T-helper 1 cell treated with Interleukin-12 subunit alpha and Interleukin-12 subunit beta and Interleukin-4 antibody, amounts not matched to agents 30 ng/mL and 1 ng/mL, for 36 hours (primary cell): ENCODE measurements at regions not wholly inside any gene's neighbourhood (a gene's known extent, or its start where the extent isn't known, plus 50 kb on each side); places are given as distances from the start of the nearest gene placed in this dataset.

Source experiments
- intact Hi-C: fragments of 100-400 bp; cut with micrococcal nuclease; formaldehyde crosslinking; loops from one replicate; pipeline ENCODE4 v1.15.1; 2024

- intact Hi-C loops, result no loop called here
These were observed 321.4 kb downstream of the MYCN start for GRCh38 chr2:16261791-16262190.

DNA sequence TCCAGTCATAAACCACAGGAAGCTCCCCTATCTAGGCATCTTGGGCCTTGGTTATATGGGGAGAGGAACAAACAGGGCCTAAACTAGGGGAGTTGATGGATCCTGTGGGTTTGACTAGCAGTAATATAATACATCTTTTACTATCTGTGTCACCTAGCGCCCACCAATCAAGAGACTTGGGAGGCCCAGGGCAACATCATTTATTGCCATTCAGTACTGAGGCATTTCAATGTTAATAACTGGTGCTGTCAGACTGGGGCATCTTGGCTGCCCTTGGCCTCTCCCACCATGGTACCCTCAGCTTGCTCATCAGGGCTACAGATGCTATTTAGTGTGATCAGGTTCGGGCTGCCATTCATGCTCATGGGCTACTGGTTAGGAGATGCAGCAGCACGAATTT lies 320.7 kb downstream of the MYCN start:
- intact Hi-C loops, result no loop called here

DNA sequence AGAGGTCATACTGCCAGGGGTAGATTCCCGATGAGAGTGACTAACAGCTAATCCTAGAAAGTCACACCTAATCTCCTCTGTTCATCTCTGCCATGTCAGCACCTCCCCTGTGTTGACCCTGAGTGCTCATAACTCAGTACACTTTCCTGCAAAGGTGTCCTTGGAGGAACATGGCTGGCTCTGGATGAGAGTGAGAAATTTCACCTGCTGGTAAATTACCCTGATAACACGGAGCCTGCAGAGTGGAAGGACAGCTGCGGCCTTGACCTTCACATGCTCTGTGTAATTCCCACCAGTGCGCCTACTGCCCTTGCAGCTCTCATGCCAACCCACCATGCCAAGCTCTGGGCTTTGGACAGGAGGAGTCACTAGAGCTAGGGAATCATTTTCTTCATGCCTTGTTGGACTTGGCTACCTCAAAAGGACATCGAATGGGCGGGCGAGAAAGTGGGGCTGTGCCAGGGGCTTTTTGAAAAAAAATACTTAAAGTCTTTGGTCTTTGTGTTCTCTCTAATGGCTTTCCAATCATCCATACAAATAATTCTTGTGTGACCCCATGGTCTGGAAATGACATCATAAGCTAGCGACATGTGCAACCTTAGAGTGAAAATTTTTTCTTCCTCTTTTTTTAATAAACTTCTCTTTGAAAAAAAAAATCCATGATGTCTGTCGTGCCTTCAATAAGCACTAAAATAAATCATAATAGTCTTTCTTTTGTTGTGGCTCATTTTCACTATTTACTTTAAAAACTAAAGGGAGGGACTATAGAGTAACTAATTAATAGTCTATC lies 319.9 kb downstream of the MYCN start:
- intact Hi-C loops, result no loop called here

- intact Hi-C loops, result no loop called here
These were observed 318.7 kb downstream of the MYCN start for GRCh38 chr2:16259010-16259409.

DNA sequence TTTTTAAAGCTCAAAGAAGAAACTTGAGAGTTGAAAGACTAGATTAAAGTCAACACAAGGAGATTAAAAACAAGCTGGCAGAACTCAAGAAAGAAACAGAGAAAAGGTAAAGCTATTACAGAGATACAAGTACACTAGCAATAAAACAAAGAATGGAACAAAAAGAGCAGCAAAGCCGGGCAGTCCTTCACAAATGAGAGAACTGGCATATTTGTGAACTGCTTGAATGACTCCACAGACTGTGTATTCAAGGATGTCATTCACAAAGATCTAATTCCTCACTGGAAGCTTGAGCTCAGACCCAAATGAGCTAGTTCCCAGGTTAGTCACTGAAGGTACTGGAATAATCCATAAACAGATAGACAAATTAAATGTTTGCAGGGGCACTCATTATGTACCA lies 318.0 kb downstream of the MYCN start:
- intact Hi-C loops, result no loop called here

GRCh38 chr2:16257322-16258028 lies 317.1 kb downstream of the MYCN start:
- intact Hi-C loops, result no loop called here

DNA sequence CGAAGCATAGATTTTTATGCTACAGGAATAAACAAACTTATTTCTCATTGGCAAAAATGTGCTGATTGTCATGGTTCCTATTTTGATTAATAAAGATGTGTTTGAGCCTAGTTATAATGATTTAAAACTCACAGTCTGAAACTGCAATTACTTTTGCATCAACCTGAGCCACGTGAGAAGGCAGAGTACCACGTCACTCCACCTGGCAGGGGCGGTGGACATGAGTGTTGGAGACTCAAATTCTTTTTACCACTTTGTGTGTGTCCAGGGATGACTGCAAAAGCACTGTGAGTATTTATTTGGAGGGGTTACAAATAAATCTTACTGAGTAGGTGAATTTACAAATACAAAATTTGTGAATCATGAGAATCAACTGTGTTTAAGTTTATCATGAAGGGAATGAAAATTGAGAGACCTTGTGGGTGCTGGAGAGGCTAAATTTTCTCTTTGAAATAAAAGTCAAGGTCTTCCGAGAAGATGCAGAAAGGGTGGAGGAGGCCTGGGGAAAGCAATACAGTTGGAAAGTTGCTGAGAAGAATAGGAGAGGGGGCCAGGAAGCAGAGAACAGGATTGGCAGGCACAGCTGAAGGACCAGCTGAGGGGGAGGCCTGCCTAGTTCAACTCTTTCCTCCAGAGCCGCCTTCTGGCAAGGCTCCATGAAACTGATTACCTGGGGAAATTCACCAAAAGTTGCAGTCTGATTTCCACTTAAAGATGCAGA lies 316.4 kb downstream of the MYCN start:
- intact Hi-C loops, result no loop called here

- intact Hi-C loops, result no loop called here
These were observed 314.8 kb downstream of the MYCN start for GRCh38 chr2:16255120-16255519.

GRCh38 chr2:16254356-16254965 lies 314.1 kb downstream of the MYCN start:
- intact Hi-C loops, result no loop called here

DNA sequence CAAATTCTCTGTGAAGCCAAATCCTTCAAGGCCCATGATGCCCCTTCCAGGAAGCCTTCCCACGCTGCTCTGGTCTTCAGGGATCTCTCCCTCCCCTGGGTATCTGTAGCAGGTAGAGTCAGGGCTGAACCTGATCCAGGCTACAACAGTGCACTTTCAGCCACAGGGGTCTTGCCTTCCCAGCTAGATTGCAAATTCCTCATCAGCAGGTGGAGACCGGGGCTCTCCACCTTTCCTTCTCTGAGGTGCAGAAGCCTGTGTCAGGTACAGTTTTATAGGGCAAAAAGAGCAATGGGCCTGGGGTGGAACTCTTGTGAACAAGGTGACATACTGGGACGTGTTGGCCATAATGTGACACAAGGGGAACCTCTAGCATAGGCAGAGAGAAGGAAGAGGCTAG lies 312.9 kb downstream of the MYCN start:
- intact Hi-C loops, result no loop called here

DNA sequence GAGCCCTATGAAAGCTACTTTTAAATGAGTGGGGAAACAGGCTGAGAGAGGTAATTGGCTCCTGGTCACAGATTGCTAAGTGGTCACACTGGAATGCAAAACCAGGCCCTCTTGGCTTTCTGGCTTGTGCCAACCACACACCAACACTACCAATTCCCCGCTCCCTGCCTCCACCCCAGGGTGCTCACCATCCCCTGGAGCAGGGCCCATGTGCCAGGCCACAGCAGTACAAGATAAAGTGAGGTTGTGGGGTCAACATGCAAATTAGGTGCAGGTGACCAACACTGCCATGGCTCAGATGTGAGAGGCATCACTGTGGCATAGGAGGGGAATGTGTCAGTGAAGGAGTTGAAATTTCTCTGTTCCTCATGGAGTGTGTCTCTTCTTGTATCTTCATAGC lies 312.5 kb downstream of the MYCN start:
- intact Hi-C loops, result no loop called here

DNA sequence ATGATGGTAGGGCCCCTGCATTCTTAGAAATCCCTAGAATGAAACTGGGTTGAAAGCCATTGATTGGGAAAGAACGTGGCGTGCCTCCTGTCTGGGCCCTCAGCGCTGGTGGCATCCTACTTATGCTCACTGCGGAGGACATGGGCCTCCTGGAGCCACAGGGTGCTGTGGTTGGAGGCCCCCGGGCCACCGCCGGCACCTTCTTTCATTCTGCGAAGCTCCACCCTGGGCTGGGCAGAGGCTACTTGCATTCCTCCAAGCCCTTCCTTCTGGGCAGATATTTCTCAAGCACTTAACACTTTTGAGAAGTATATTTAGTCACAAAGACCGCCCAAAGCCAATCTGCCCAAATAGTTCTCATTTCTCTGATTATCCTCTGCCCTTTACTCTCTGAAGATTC lies 311.9 kb downstream of the MYCN start:
- intact Hi-C loops, result no loop called here

- intact Hi-C loops, result no loop called here
These were observed 311.3 kb downstream of the MYCN start for GRCh38 chr2:16251511-16252225.

DNA sequence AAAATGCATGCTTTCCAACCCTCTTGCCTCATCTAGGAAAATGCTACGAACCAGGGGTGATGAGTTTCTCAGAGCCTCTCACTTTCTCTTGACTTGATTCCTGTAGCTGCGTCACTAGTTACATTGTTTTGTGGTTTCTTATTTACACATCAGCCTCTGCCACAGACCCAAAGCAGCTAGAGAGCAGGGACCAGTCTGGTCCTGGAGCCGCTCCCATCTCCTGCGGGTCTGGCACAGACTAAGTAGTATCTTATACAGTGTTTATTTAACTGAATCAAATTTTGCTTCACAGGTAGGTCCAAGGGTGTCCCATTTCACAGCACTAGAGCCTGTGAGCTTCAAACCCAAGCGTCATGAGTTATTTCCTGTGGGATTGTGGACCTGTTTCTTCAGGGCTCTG lies 310.5 kb downstream of the MYCN start:
- intact Hi-C loops, result no loop called here

- intact Hi-C loops, result no loop called here
These were observed 310.1 kb downstream of the MYCN start for GRCh38 chr2:16250466-16250865.

DNA sequence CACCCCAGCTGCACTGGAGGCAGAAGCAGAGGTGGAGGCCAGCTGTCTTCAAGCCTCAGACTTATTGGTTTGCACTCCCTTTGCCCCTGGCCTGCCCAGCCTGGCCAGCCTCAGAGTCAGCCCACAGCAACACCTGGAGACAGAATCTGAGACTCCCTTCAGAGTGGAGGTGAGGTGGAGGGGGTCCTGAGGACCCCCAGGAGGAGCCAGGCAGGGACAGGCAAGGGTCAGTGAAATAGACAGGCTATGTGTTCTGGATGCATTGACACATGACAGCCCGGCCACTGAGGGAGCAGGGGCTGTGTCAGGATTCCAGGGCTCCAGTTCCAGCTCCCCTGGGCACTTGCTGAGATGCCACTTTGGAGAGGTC lies 309.7 kb downstream of the MYCN start:
- intact Hi-C loops, result no loop called here

GRCh38 chr2:16249246-16250055 lies 309.1 kb downstream of the MYCN start:
- intact Hi-C loops, result no loop called here

- intact Hi-C loops, result no loop called here
These were observed 308.3 kb downstream of the MYCN start for GRCh38 chr2:16248571-16249105.

- intact Hi-C loops, result no loop called here
These were observed 307.2 kb downstream of the MYCN start for GRCh38 chr2:16247326-16248122.
